GM12891 (cell line): ENCODE measurements at regions not wholly inside any gene's neighbourhood (a gene's known extent, or its start where the extent isn't known, plus 50 kb on each side); places are given as distances from the start of the nearest gene placed in this dataset.
A peak's percentile ranks its signal among the peaks of the same experiment; 100 is the strongest.

Source experiments
- DNase-seq: peaks from one replicate; pipeline ENCODE4 v3.0.0; 2011; ENCODE audit warnings: low spot score; ENCODE audit not compliant: insufficient read length
- FAIRE-seq: peaks from 2 replicates; lab custom pipeline; 2011; peaks lifted over from hg19 to GRCh38; lab: Jason Lieb, UNC
- PAX5 ChIP-seq: IDR thresholded peaks from 2 replicates; pipeline ENCODE4 v1.6.1; 2011; ENCODE audit warnings: low read length, moderate library complexity, mild to moderate bottlenecking; ENCODE audit not compliant: insufficient read depth, severe bottlenecking
- POLR2A ChIP-seq: IDR thresholded peaks from 2 replicates; pipeline ENCODE4 v1.6.1; 2011; ENCODE audit warnings: low read depth, low read length, control low read depth
- POLR2AphosphoS5 ChIP-seq: IDR thresholded peaks from 2 replicates; pipeline ENCODE4 v1.6.1; 2011; ENCODE audit warnings: low read depth, low read length, control low read depth
- POU2F2 ChIP-seq: IDR thresholded peaks from 2 replicates; pipeline ENCODE4 v1.6.1; 2011; ENCODE audit warnings: low read depth, mild to moderate bottlenecking, control low read depth, low read length, moderate library complexity
- SPI1 ChIP-seq: IDR thresholded peaks from 2 replicates; pipeline ENCODE4 v1.6.1; 2011; ENCODE audit warnings: low read depth, low read length, control low read depth
- TAF1 ChIP-seq: IDR thresholded peaks from 2 replicates; pipeline ENCODE4 v1.6.1; 2011; ENCODE audit warnings: low read depth, low read length, control low read depth

GRCh38 chr1:5509664-5510452, 482.4 kb downstream of the NPHP4 start:
- TF ChIP-seq POLR2A (no peak), TAF1 (no peak)
- peak; percentile 80 for DNase-seq
- peak; percentile 38 for FAIRE-seq

- DNase-seq (no peak), FAIRE-seq (no peak)
- TF ChIP-seq POLR2A (no peak), POLR2AphosphoS5 (no peak), TAF1 (no peak), POU2F2 (no peak), PAX5 (no peak), SPI1 (no peak)
Observed at GRCh38 chr1:5508669-5509330, 483.4 kb downstream of the NPHP4 start.

GRCh38 chr1:5507340-5507739, 484.9 kb downstream of the NPHP4 start:
- FAIRE-seq, result no peak
- DNase-seq, result no peak
- TF ChIP-seq PAX5 (no peak), SPI1 (no peak), POU2F2 (no peak), POLR2AphosphoS5 (no peak), TAF1 (no peak), POLR2A (no peak)

GRCh38 chr1:5506634-5507033, 485.6 kb downstream of the NPHP4 start:
- TF ChIP-seq POLR2AphosphoS5 (no peak), PAX5 (no peak), POLR2A (no peak), TAF1 (no peak), SPI1 (no peak)
- FAIRE-seq, result no peak
- DNase-seq, result no peak

GRCh38 chr1:5505944-5506343, 486.3 kb downstream of the NPHP4 start:
- TF ChIP-seq POLR2AphosphoS5, result no peak
- TF ChIP-seq PAX5, result no peak
- TF ChIP-seq POLR2A, result no peak
- TF ChIP-seq TAF1, result no peak
- TF ChIP-seq POU2F2, result no peak
- no peak for TF ChIP-seq SPI1
- DNase-seq (no peak), FAIRE-seq (no peak)

- FAIRE-seq (no peak), DNase-seq (no peak)
Observed at GRCh38 chr1:5504364-5504740, 487.9 kb downstream of the NPHP4 start.

GRCh38 chr1:5503556-5504363, 488.5 kb downstream of the NPHP4 start:
- no peak for FAIRE-seq
- no peak for TF ChIP-seq TAF1
- no peak for TF ChIP-seq SPI1
- no peak for TF ChIP-seq POLR2A
- TF ChIP-seq POU2F2, result no peak
- no peak for TF ChIP-seq PAX5
- DNase-seq, result no peak

More at GRCh38 chr1:5504364-5504740, 487.9 kb downstream of the NPHP4 start:
- no peak for TF ChIP-seq TAF1
- TF ChIP-seq PAX5, result no peak
- TF ChIP-seq POLR2AphosphoS5, result no peak

- TF ChIP-seq POLR2A (no peak), TAF1 (no peak), POU2F2 (no peak), SPI1 (no peak), PAX5 (no peak), POLR2AphosphoS5 (no peak)
- FAIRE-seq, result no peak
Observed at GRCh38 chr1:5502311-5503194, 489.7 kb downstream of the NPHP4 start.

GRCh38 chr1:5501206-5501930, 490.9 kb downstream of the NPHP4 start:
- TF ChIP-seq POU2F2 (no peak), SPI1 (no peak), PAX5 (no peak), TAF1 (no peak), POLR2AphosphoS5 (no peak), POLR2A (no peak)
- FAIRE-seq (no peak), DNase-seq (no peak)

More at GRCh38 chr1:5502311-5503194, 489.7 kb downstream of the NPHP4 start:
- DNase-seq, result no peak
